WI38 (cell line): ENCODE measurements at regions not wholly inside any gene's neighbourhood (a gene's known extent, or its start where the extent isn't known, plus 50 kb on each side); places are given as distances from the start of the nearest gene placed in this dataset.

Experiments used
- H3K4me3 ChIP-seq: 2 replicates; pipeline ENCODE4 v1.5.1; 2011; ENCODE audit warnings: low read depth, mild to moderate bottlenecking, control low read depth, low read length
- CTCF ChIP-seq: IDR thresholded peaks from 2 replicates; pipeline ENCODE4 v1.5.1; 2012; ENCODE audit warnings: low read depth, mild to moderate bottlenecking, control low read depth, low read length

DNA sequence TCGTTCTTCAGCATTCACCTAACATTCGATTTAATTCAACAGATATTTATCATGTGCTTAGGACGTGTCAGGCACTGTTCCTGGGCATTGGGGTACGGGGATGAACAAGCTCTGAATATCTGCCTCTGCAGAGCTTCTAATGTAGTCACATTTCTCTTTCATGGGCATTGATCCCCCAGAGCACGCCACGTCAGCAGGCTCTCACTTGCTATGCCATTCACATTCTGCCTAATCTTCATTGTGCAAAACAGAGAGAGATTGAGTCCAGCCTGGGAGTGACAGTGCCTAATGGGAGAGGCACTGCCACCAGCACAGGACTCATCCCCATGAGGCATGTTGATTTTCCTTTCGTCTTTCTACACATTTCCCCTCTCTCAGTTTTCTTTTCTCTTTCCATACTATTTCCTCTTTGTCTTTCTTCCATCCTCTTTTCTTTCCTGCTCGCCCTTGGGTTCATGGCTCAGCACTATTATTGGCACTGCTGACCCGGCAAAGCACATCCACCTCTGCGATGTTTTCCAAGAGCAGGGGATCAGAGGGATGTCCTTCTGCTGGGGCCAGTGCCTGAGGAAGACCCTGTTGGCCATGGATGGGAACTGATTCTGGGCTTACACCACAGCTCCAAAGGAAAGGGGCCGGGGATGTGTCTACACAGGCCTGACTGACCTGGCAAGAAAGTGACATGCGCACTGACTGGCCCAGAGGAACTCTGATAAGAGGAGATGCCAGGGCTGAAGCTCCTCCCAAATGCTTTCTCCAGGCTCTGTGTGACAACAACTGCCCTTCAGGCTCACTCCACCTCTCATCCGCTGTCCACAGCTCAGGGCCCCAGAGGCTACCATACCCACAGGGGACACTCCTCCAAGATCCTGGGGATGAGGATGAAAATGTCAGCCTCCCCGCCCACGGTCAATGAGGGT, 195.9 kb downstream of the TOMM20 start:
- no peak overlapping the region for H3K4me3 ChIP-seq
- TF ChIP-seq CTCF = no peak

- H3K4me3 ChIP-seq = no peak overlapping the region
- TF ChIP-seq CTCF = no peak
These were observed 196.5 kb downstream of the TOMM20 start for GRCh38 chr1:234932106-234932505.

DNA sequence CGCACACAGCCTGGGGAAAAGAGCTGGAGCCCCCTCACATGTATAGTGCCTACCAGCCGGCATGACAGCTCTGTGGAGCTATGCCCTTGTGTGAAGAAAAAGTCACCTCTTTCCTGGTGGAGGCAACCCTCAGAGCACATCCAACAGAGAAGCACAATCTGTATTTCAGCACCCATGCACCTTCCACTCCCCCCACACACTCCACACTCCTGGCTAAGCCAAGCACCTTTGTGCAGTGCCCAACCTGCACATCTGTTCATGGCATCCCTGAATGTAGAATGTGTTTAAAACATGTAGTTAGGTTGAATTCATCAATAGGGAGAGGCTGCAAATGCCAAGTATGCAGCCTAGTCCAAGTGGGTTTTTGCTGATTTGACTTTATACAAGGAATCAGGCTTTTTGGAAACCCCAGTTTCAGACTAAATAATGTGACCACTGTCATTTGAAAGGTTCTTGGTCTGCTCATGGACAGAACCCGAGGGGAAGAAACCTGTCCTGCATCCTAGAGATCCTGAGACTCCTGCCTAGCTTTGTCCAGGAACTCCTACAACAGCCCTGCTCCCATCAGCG, 197.1 kb downstream of the TOMM20 start:
- no peak overlapping the region for H3K4me3 ChIP-seq
- TF ChIP-seq CTCF = no peak

DNA sequence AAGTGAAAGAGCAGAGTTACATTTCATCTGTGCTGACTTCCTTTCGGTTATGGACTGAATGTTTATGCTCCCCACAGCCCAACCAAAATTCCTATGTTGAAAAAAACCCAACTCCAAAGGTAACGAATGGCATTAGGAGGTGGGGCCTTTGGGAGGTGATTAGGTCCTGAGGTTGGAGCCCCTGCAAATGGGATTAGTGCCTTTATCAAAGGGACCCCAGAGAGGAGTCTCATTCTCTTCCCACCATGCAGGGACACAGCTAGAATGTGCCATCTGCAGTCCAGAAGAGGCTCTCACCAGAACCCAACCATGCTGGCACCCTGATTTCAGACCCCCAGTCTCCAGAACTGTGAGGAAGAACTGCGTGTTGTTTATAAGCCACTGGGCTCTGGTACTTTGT, 199.3 kb downstream of the TOMM20 start:
- no peak for TF ChIP-seq CTCF
- no peak overlapping the region for H3K4me3 ChIP-seq

DNA sequence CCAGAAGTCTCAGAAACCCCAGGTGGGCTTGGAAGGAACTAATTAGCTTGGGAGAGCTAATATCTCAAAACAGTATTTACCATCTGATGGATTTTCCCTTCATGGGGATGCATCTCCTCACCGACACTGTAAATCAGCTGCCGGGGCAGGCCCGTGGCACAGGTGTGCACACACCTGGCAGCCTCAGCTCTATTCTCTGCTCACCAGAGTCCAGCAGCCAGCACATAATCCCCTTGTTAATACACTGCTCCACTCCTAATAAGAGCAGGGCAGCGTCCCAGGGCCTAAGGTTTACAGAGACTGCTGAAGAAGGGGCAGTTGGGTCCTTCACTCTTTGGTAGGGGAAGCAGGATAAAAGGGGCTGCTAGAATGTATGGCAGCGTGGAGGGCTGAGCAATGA, 200.0 kb downstream of the TOMM20 start:
- H3K4me3 ChIP-seq = no peak overlapping the region
- no peak for TF ChIP-seq CTCF

DNA sequence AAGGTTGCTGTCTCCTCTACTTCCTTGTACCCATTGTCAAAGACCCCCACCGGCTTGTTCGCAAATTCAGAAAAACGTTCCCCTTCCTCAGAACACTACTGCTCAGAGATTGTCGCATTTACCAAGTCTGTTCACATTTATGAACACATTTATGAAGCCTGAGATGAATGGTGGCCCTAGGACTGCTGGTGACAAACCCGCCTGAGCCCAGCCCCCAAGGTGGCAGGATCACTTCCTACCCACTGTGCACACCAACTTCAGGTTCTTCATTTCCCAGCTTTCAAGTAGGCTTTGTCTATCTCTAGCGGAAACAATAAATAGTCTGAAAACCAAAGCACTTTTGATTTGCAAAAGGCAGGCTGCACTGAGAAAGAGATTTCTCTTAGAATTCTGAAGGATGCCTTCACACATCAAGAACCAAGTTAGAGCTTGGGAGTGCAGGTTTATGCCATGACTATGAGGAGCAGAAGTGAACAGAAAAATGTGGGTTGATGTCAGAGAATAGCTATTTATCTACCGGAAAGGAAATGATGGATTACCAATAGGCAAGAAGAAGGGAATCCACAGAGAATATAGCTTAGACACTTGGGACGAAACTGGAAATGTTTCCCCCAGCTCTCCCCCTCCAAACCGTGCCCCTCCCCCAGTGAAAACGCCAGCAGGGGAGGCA, 200.5 kb downstream of the TOMM20 start:
- TF ChIP-seq CTCF = no peak

More for the DNA sequence above, 200.5 kb downstream of the TOMM20 start:
- no peak overlapping the region for H3K4me3 ChIP-seq
